ENCODE measurements at regions not wholly inside any gene's neighbourhood (a gene's known extent, or its start where the extent isn't known, plus 50 kb on each side); places are given as distances from the start of the nearest gene placed in this dataset.
"Not testable (repeated sequence)": the region's sequence is repeated elsewhere in the genome, so short reads cannot be mapped to it uniquely, and the experiment has no call there.

- not testable (repeated sequence) for TF ChIP-seq CTCF (IDR thresholded peaks at IDR 0.05; ENCODE audit: insufficient read depth, low read length, poor library complexity, severe bottlenecking); EZH2phosphoT487 (conservative IDR thresholded peaks at IDR 0.05; ENCODE audit: low read length)
Measured at GRCh38 chr20:1730981-1731711, 73.6 kb upstream of the SIRPG start.
